ENCODE measurements at regions not wholly inside any gene's neighbourhood (a gene's known extent, or its start where the extent isn't known, plus 50 kb on each side); places are given as distances from the start of the nearest gene placed in this dataset.

DNA sequence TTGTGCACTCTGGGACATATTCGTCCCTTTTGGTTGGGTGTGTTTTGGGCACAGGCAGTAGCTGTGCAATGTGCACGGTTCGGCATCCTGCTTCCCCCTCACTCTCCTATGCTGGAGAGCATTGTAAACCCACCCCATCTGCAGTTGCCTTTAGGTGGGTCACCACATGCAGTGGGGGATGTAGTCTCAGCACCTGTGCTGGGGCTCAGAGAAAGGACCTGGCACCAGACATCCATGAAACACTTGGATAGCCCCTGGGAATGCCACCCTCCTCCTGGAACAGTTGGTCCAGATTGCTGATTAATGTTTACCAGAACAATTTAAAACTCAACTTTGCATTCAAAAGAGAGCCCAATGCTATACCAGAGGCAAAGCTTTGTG lies 123.9 kb upstream of the MEF2A start (continued):
- TF ChIP-seq, protein P1, sequence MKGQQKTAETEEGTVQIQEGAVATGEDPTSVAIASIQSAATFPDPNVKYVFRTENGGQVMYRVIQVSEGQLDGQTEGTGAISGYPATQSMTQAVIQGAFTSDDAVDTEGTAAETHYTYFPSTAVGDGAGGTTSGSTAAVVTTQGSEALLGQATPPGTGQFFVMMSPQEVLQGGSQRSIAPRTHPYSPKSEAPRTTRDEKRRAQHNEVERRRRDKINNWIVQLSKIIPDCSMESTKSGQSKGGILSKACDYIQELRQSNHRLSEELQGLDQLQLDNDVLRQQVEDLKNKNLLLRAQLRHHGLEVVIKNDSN (IDR thresholded peaks at IDR 0.05; ENCODE audit: borderline replicate concordance, extremely low read length, insufficient read depth, low read depth, low read length): no peak
- TF ChIP-seq SPI1 (IDR thresholded peaks at IDR 0.05; ENCODE audit: borderline replicate concordance, insufficient read depth, low read depth, low read length): no peak
- TF ChIP-seq STAT3 (IDR thresholded peaks at IDR 0.05; ENCODE audit: low read depth, low read length): no peak

DNA sequence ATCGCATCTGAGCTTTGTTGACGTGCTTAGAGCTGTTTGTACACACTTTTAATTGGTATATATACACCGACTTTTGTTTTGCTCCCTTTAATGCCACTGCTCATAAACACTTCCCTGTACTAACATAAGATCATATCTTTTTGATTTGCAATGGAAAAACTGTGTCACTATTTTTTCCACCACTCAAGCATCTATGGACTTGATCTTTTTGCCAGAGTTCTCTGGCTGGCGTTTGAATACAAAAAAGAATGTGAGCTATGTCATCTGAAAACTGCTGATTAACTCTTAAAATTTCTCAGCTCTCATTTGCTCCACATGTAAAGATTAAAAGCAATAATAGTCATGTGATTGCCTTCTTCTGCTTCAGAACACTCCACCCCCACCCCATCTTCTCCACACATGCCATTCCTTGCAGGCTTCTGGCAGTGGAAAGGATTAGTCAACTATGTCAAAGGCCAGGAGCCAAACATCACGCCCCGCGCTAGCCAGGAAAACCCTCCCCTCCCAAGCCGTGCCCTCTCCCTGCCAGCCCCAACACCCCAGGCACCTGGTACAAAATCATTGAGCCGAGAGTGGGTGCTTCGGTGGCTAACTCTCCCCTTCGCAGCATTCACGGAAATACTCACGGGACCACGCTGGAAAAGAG lies 123.4 kb upstream of the MEF2A start:
- in situ Hi-C loops (cut with MboI): no loop called here
- Histone ChIP-seq H3K79me2 (ENCODE audit: control insufficient read depth, insufficient read depth, low read length) (no peaks in the 10 kb centered on the region), H3K9me3 (replicated peaks; ENCODE audit: control insufficient read depth, insufficient read depth, low read length) (no peaks in the 10 kb centered on the region), H3K36me3 (ENCODE audit: control insufficient read depth in 2 of 2, insufficient read depth in 2 of 2, low read length in 1 of 2) (no peaks in the 10 kb centered on the region), H3K4me1 (ENCODE audit: control insufficient read depth, insufficient read depth, low read length) (peaks cover 4% of the 10 kb centered on the region), H3K4me2 (ENCODE audit: control insufficient read depth, insufficient read depth) (peak overlapping the region; percentile 3; the same call in 1 of the 2 replicates), H2AFZ (ENCODE audit: control insufficient read depth, low read depth, low read length) (0 out of 2 replicates have a peak overlapping the region, but pooled peaks have one; percentile 10), H4K20me1 (ENCODE audit: control insufficient read depth, insufficient read depth) (no peaks in the 10 kb centered on the region), H3K27me3 (replicated peaks in 1 of 2; ENCODE audit: control insufficient read depth in 2 of 2, insufficient read depth in 2 of 2, low read length in 1 of 2) (no peaks in the 10 kb centered on the region), H3K9ac (ENCODE audit: control insufficient read depth, insufficient read depth, low read length) (no peak overlapping the region), H3K27ac (ENCODE audit: control insufficient read depth, insufficient read depth) (no peak overlapping the region), H3K4me3 (no peak overlapping the region)
- 22% methylated on average over 14 of the region's 14 CpGs for WGBS (ENCODE audit: insufficient coverage, insufficient replicate concordance, low lambda C conversion rate, missing lambda C conversion rate)
- BruUV-seq (replicated peaks): no TSS peak
- intact Hi-C loops (cut with micrococcal nuclease; ENCODE audit: unreplicated experiment): no loop called here
- ChIA-PET CTCF (interaction anchor here (2.2 kb wide), 1 partner anchor 21 kb away, joined by 8 read pairs; no protein-coding TSS in a partner anchor), POLR2A (interaction anchor here (1.1 kb wide), 1 partner anchor 15 kb away, joined by 3 read pairs; no protein-coding TSS in a partner anchor), SMC1A (ENCODE audit: uncharacterized antibody, unreplicated experiment) (interaction anchor here (0.7 kb wide), 1 partner anchor 35 kb away, joined by 3 read pairs; no protein-coding TSS in a partner anchor), RAD21 (ENCODE audit: unreplicated experiment) (interaction anchor here (0.5 kb wide), 1 partner anchor 9 kb away, joined by 3 read pairs; no protein-coding TSS in a partner anchor)
- FAIRE-seq (no peak), ATAC-seq (no peak; the same call in 2 of the 3 replicates), DNase-seq (ENCODE audit: low read depth, low spot score) (no peak)
- TF ChIP-seq CHD2 (IDR thresholded peaks at IDR 0.05; ENCODE audit: borderline replicate concordance, low read depth, low read length) (no peak), HDGF (IDR thresholded peaks at IDR 0.05) (no peak), IKZF1 (conservative IDR thresholded peaks at IDR 0.05) (no peak), ZBED1 (IDR thresholded peaks at IDR 0.05; ENCODE audit: borderline replicate concordance) (no peak), FOS (IDR thresholded peaks at IDR 0.05; ENCODE audit: borderline replicate concordance, extremely low read depth, insufficient read length) (no peak)
- TF ChIP-seq, protein P2, sequence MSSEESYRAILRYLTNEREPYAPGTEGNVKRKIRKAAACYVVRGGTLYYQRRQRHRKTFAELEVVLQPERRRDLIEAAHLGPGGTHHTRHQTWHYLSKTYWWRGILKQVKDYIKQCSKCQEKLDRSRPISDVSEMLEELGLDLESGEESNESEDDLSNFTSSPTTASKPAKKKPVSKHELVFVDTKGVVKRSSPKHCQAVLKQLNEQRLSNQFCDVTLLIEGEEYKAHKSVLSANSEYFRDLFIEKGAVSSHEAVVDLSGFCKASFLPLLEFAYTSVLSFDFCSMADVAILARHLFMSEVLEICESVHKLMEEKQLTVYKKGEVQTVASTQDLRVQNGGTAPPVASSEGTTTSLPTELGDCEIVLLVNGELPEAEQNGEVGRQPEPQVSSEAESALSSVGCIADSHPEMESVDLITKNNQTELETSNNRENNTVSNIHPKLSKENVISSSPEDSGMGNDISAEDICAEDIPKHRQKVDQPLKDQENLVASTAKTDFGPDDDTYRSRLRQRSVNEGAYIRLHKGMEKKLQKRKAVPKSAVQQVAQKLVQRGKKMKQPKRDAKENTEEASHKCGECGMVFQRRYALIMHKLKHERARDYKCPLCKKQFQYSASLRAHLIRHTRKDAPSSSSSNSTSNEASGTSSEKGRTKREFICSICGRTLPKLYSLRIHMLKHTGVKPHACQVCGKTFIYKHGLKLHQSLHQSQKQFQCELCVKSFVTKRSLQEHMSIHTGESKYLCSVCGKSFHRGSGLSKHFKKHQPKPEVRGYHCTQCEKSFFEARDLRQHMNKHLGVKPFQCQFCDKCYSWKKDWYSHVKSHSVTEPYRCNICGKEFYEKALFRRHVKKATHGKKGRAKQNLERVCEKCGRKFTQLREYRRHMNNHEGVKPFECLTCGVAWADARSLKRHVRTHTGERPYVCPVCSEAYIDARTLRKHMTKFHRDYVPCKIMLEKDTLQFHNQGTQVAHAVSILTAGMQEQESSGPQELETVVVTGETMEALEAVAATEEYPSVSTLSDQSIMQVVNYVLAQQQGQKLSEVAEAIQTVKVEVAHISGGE (CRISPR knock-in tag; IDR thresholded peaks at IDR 0.05): no peak
- TF ChIP-seq, protein P3, sequence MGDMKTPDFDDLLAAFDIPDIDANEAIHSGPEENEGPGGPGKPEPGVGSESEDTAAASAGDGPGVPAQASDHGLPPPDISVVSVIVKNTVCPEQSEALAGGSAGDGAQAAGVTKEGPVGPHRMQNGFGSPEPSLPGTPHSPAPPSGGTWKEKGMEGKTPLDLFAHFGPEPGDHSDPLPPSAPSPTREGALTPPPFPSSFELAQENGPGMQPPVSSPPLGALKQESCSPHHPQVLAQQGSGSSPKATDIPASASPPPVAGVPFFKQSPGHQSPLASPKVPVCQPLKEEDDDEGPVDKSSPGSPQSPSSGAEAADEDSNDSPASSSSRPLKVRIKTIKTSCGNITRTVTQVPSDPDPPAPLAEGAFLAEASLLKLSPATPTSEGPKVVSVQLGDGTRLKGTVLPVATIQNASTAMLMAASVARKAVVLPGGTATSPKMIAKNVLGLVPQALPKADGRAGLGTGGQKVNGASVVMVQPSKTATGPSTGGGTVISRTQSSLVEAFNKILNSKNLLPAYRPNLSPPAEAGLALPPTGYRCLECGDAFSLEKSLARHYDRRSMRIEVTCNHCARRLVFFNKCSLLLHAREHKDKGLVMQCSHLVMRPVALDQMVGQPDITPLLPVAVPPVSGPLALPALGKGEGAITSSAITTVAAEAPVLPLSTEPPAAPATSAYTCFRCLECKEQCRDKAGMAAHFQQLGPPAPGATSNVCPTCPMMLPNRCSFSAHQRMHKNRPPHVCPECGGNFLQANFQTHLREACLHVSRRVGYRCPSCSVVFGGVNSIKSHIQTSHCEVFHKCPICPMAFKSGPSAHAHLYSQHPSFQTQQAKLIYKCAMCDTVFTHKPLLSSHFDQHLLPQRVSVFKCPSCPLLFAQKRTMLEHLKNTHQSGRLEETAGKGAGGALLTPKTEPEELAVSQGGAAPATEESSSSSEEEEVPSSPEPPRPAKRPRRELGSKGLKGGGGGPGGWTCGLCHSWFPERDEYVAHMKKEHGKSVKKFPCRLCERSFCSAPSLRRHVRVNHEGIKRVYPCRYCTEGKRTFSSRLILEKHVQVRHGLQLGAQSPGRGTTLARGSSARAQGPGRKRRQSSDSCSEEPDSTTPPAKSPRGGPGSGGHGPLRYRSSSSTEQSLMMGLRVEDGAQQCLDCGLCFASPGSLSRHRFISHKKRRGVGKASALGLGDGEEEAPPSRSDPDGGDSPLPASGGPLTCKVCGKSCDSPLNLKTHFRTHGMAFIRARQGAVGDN (IDR thresholded peaks at IDR 0.05): no peak
- TF ChIP-seq, protein P4, sequence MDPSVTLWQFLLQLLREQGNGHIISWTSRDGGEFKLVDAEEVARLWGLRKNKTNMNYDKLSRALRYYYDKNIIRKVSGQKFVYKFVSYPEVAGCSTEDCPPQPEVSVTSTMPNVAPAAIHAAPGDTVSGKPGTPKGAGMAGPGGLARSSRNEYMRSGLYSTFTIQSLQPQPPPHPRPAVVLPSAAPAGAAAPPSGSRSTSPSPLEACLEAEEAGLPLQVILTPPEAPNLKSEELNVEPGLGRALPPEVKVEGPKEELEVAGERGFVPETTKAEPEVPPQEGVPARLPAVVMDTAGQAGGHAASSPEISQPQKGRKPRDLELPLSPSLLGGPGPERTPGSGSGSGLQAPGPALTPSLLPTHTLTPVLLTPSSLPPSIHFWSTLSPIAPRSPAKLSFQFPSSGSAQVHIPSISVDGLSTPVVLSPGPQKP (IDR thresholded peaks at IDR 0.05; ENCODE audit: low read depth, low read length): no peak
